22Rv1 (cell line): ENCODE measurements at regions not wholly inside any gene's neighbourhood (a gene's known extent, or its start where the extent isn't known, plus 50 kb on each side); places are given as distances from the start of the nearest gene placed in this dataset.

Experiments used
- H3K27ac ChIP-seq: fragments of 450-650 bp; 2 replicates; pipeline ENCODE4 v1.5.1; 2017
- CTCF ChIP-seq: fragments of 450-650 bp; IDR thresholded peaks from 2 replicates; pipeline ENCODE4 v1.5.1; 2017; ENCODE audit warnings: mild to moderate bottlenecking
- ZFX ChIP-seq: fragments of 450-650 bp; IDR thresholded peaks from 2 replicates; pipeline ENCODE4 v1.6.1; 2017; ENCODE audit warnings: antibody characterized with exemption, borderline replicate concordance

GRCh38 chr2:153761936-153762335 is 109.8 kb upstream of the GALNT13 start:
- no peak overlapping the region for H3K27ac ChIP-seq
- no peak for TF ChIP-seq ZFX

- no peak overlapping the region for H3K27ac ChIP-seq
- no peak for TF ChIP-seq ZFX
- TF ChIP-seq CTCF = no peak
Measured at GRCh38 chr2:153766415-153766814, 105.3 kb upstream of the GALNT13 start.

- no peak overlapping the region for H3K27ac ChIP-seq
- TF ChIP-seq ZFX = no peak
- TF ChIP-seq CTCF = peak; percentile 52
Measured at GRCh38 chr2:153770359-153770991, 101.2 kb upstream of the GALNT13 start.

- TF ChIP-seq ZFX (no peak), CTCF (no peak)
- no peak overlapping the region for H3K27ac ChIP-seq
Measured at GRCh38 chr2:153780241-153780640, 91.5 kb upstream of the GALNT13 start.

- no peak for TF ChIP-seq ZFX
- no peak for TF ChIP-seq CTCF
- no peak overlapping the region for H3K27ac ChIP-seq
Measured at GRCh38 chr2:153786016-153786415, 85.7 kb upstream of the GALNT13 start.

GRCh38 chr2:153787612-153788011 is 84.1 kb upstream of the GALNT13 start:
- TF ChIP-seq CTCF (peak; percentile 12; the same call in 1 of the 2 replicates), ZFX (no peak)

GRCh38 chr2:153802671-153803070 is 69.1 kb upstream of the GALNT13 start:
- no peak for TF ChIP-seq CTCF
- no peak for TF ChIP-seq ZFX
- no peak overlapping the region for H3K27ac ChIP-seq

More at GRCh38 chr2:153787612-153788011, 84.1 kb upstream of the GALNT13 start:
- H3K27ac ChIP-seq = no peak overlapping the region

GRCh38 chr2:153808679-153809078 is 63.0 kb upstream of the GALNT13 start:
- H3K27ac ChIP-seq = no peak overlapping the region
- no peak for TF ChIP-seq ZFX
- TF ChIP-seq CTCF = no peak
